ENCODE measurements at regions not wholly inside any gene's neighbourhood (a gene's known extent, or its start where the extent isn't known, plus 50 kb on each side); places are given as distances from the start of the nearest gene placed in this dataset.

GRCh38 chr1:172967936-172968335 is 82.8 kb downstream of the TNFSF18 start:
- Mint-ChIP-seq H3K27me3 (ENCODE audit: unreplicated experiment) (no peaks in the 10 kb centered on the region), H3K27ac (ENCODE audit: unreplicated experiment) (no peak overlapping the region), H3K9me3 (ENCODE audit: unreplicated experiment) (peaks cover 13% of the 10 kb centered on the region), H3K4me3 (ENCODE audit: unreplicated experiment) (no peak overlapping the region), H3K36me3 (ENCODE audit: unreplicated experiment) (no peaks in the 10 kb centered on the region), H3K4me1 (ENCODE audit: unreplicated experiment) (peaks cover 11% of the 10 kb centered on the region)
- TF ChIP-seq CTCF (IDR thresholded peaks at IDR 0.05) = no peak
- no peak for DNase-seq (ENCODE audit: extremely low spot score, unreplicated experiment)

- Mint-ChIP-seq H3K4me1 (ENCODE audit: unreplicated experiment) (peaks cover 11% of the 10 kb centered on the region), H3K36me3 (ENCODE audit: unreplicated experiment) (no peaks in the 10 kb centered on the region), H3K27ac (ENCODE audit: unreplicated experiment) (no peak overlapping the region), H3K9me3 (ENCODE audit: unreplicated experiment) (peaks cover 8% of the 10 kb centered on the region), H3K27me3 (ENCODE audit: unreplicated experiment) (no peaks in the 10 kb centered on the region), H3K4me3 (ENCODE audit: unreplicated experiment) (no peak overlapping the region)
- DNase-seq (ENCODE audit: extremely low spot score, unreplicated experiment) = no peak
- TF ChIP-seq CTCF (IDR thresholded peaks at IDR 0.05) = no peak
Measured at GRCh38 chr1:172969611-172970010, 81.1 kb downstream of the TNFSF18 start.

DNA sequence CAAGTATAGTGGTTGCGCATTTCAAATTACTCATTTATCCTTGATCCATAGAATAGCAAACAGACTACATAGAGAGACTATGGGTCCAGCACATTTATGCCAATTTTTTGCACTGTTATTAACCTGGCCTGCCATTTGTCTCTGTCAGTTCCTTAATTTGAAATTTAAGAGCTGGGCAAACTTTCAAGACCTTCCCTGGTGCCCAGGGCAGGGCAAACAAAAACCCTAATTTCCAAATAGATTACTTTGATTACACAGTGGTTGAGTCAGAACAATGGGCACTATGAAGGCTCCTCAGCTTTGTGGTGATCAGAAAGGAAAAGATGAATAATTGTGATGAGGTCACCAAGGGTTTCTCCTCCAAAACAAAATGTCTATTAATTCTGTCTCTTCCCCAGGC is 80.6 kb downstream of the TNFSF18 start:
- H3K36me3 Mint-ChIP-seq (ENCODE audit: unreplicated experiment) = no peaks in the 10 kb centered on the region
- H3K27ac Mint-ChIP-seq (ENCODE audit: unreplicated experiment) = no peak overlapping the region
- H3K4me3 Mint-ChIP-seq (ENCODE audit: unreplicated experiment) = no peak overlapping the region

DNA sequence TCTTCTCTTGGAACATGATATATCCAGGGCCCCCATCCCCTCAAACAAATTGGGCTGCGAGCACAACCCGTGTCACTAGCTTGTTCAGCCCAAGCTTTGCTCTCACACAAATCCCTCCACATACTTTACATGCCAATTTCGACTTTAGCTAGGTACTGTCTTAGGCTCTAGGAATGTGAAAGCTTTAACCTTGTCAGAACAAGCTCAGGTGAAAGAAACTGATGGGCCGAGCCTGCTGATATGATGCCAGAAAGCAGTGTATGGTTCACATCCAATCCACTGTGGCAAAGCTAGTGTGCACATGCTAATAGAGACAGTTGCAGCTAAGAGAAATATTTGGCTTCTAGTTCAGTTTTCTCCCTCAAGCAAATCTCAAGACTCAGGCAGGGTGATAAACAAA is 79.5 kb downstream of the TNFSF18 start:
- H3K27me3 Mint-ChIP-seq (ENCODE audit: unreplicated experiment) = no peaks in the 10 kb centered on the region
- H3K4me1 Mint-ChIP-seq (ENCODE audit: unreplicated experiment) = peaks cover 15% of the 10 kb centered on the region
- H3K27ac Mint-ChIP-seq (ENCODE audit: unreplicated experiment) = no peak overlapping the region
- DNase-seq (ENCODE audit: extremely low spot score, unreplicated experiment) = no peak
- no peaks in the 10 kb centered on the region for H3K36me3 Mint-ChIP-seq (ENCODE audit: unreplicated experiment)
- no peak overlapping the region for H3K4me3 Mint-ChIP-seq (ENCODE audit: unreplicated experiment)
- H3K9me3 Mint-ChIP-seq (ENCODE audit: unreplicated experiment) = peaks cover 8% of the 10 kb centered on the region
- no peak for TF ChIP-seq CTCF (IDR thresholded peaks at IDR 0.05)

More for the DNA sequence above, 80.6 kb downstream of the TNFSF18 start:
- no peak for DNase-seq (ENCODE audit: extremely low spot score, unreplicated experiment)
- H3K9me3 Mint-ChIP-seq (ENCODE audit: unreplicated experiment) = peaks cover 8% of the 10 kb centered on the region
- no peaks in the 10 kb centered on the region for H3K27me3 Mint-ChIP-seq (ENCODE audit: unreplicated experiment)
- peaks cover 11% of the 10 kb centered on the region for H3K4me1 Mint-ChIP-seq (ENCODE audit: unreplicated experiment)
- TF ChIP-seq CTCF (IDR thresholded peaks at IDR 0.05) = no peak

DNA sequence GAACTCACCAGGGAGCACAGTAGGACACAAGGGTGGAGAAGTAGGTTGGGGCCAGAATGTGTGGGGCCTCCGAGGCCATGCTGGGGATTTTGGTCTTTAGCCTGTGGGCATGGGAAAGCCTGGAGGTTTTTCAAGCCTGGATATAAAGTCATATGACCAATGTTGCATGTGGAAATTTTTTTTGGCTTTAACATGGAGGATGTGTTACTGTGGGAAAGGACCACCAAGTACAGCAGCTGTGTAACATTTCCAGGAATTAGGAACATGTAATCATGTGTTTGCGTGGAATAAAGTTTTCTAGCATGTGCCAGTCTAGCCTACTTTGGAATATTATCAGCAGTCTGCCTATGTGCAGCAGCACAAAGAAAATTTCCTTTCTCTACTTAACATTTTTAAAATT is 78.5 kb downstream of the TNFSF18 start:
- Mint-ChIP-seq H3K36me3 (ENCODE audit: unreplicated experiment) (no peaks in the 10 kb centered on the region), H3K9me3 (ENCODE audit: unreplicated experiment) (peaks cover 6% of the 10 kb centered on the region), H3K4me1 (ENCODE audit: unreplicated experiment) (peaks cover 21% of the 10 kb centered on the region), H3K27ac (ENCODE audit: unreplicated experiment) (no peak overlapping the region), H3K27me3 (ENCODE audit: unreplicated experiment) (no peaks in the 10 kb centered on the region), H3K4me3 (ENCODE audit: unreplicated experiment) (no peak overlapping the region)
- TF ChIP-seq CTCF (IDR thresholded peaks at IDR 0.05) = no peak
- no peak for DNase-seq (ENCODE audit: extremely low spot score, unreplicated experiment)
